Activated CD4-positive, alpha-beta T cell treated with anti-CD3 and anti-CD28 coated beads, Interleukin-2, amount 50 U/mL, for 48 hours (primary cell): ENCODE measurements at regions not wholly inside any gene's neighbourhood (a gene's known extent, or its start where the extent isn't known, plus 50 kb on each side); places are given as distances from the start of the nearest gene placed in this dataset.

Experiments
- DNase-seq, 2 experiments: peaks; one replicate each; pipeline ENCODE4 v3.0.0-alpha.2; 2020

- DNase-seq: no peak
Observed at GRCh38 chr6:2534406-2535042, 216.2 kb downstream of the MYLK4 start.

GRCh38 chr6:2531426-2532215 is 219.1 kb downstream of the MYLK4 start:
- no peak for DNase-seq

- no peak for DNase-seq
Observed at GRCh38 chr6:2529211-2529719, 221.5 kb downstream of the MYLK4 start.

- no peak for DNase-seq
Observed at GRCh38 chr6:2528156-2528555, 222.6 kb downstream of the MYLK4 start.

GRCh38 chr6:2526766-2527165 is 224.0 kb downstream of the MYLK4 start:
- no peak for DNase-seq

GRCh38 chr6:2524090-2524489 is 226.6 kb downstream of the MYLK4 start:
- no peak for DNase-seq

- DNase-seq: no peak
Observed at GRCh38 chr6:2523061-2523460, 227.7 kb downstream of the MYLK4 start.

- no peak for DNase-seq
Observed at GRCh38 chr6:2522521-2522920, 228.2 kb downstream of the MYLK4 start.

- DNase-seq: no peak
Observed at GRCh38 chr6:2517855-2518473, 232.8 kb downstream of the MYLK4 start.

GRCh38 chr6:2517401-2517800 is 233.3 kb downstream of the MYLK4 start:
- no peak for DNase-seq

- DNase-seq: no peak
Observed at GRCh38 chr6:2516059-2516458, 234.7 kb downstream of the MYLK4 start.

GRCh38 chr6:2514965-2515543 is 235.7 kb downstream of the MYLK4 start:
- DNase-seq: no peak

- no peak for DNase-seq
Observed at GRCh38 chr6:2512802-2513201, 237.9 kb downstream of the MYLK4 start.

GRCh38 chr6:2510316-2510715 is 240.4 kb downstream of the MYLK4 start:
- no peak for DNase-seq

GRCh38 chr6:2509711-2510110 is 241.0 kb downstream of the MYLK4 start:
- no peak for DNase-seq

- DNase-seq: no peak
Observed at GRCh38 chr6:2508071-2508470, 242.7 kb downstream of the MYLK4 start.

GRCh38 chr6:2507521-2508037 is 243.1 kb downstream of the MYLK4 start:
- no peak for DNase-seq

- DNase-seq: no peak
Observed at GRCh38 chr6:2507016-2507415, 243.7 kb downstream of the MYLK4 start.

GRCh38 chr6:2505624-2506023 is 245.1 kb downstream of the MYLK4 start:
- peak; percentile 7 to 10 for DNase-seq

GRCh38 chr6:2504495-2505064 is 246.1 kb downstream of the MYLK4 start:
- no peak for DNase-seq

- no peak for DNase-seq
Observed at GRCh38 chr6:2503816-2504494, 246.8 kb downstream of the MYLK4 start.

GRCh38 chr6:2502998-2503674 is 247.6 kb downstream of the MYLK4 start:
- DNase-seq: no peak
